ENCODE measurements at regions not wholly inside any gene's neighbourhood (a gene's known extent, or its start where the extent isn't known, plus 50 kb on each side); places are given as distances from the start of the nearest gene placed in this dataset.
"Not testable (repeated sequence)": the region's sequence is repeated elsewhere in the genome, so short reads cannot be mapped to it uniquely, and the experiment has no call there.

GRCh38 chr5:4033546-4033945, 437.9 kb downstream of the IRX1 start:
- not testable (repeated sequence) for TF ChIP-seq CTCF, POLR2A, EP300 (IDR thresholded peaks at IDR 0.05)
